Ishikawa (cell line): ENCODE measurements at regions not wholly inside any gene's neighbourhood (a gene's known extent, or its start where the extent isn't known, plus 50 kb on each side); places are given as distances from the start of the nearest gene placed in this dataset.

ENCODE experiments used
- CEBPB ChIP-seq: IDR thresholded peaks from 2 replicates; pipeline ENCODE4 v1.6.1; 2012
- CREB1 ChIP-seq: IDR thresholded peaks from 2 replicates; pipeline ENCODE4 v1.6.1; 2012; ENCODE audit warnings: low read depth
- EGR1 ChIP-seq: IDR thresholded peaks from 2 replicates; pipeline ENCODE4 v1.6.1; 2012
- EP300 ChIP-seq: IDR thresholded peaks from 2 replicates; pipeline ENCODE4 v1.6.1; 2012; ENCODE audit warnings: borderline replicate concordance
- FOXM1 ChIP-seq: IDR thresholded peaks from 2 replicates; pipeline ENCODE4 v1.6.1; 2012; ENCODE audit warnings: low read depth, borderline replicate concordance
- NFIC ChIP-seq: IDR thresholded peaks from 2 replicates; pipeline ENCODE4 v1.6.1; 2012
- RAD21 ChIP-seq: IDR thresholded peaks from 2 replicates; pipeline ENCODE4 v1.6.1; 2012; ENCODE audit warnings: low read depth
- TAF1 ChIP-seq: IDR thresholded peaks from 2 replicates; pipeline ENCODE4 v1.6.1; 2012; ENCODE audit warnings: low read depth, mild to moderate bottlenecking
- TCF12 ChIP-seq: IDR thresholded peaks from 2 replicates; pipeline ENCODE4 v1.6.1; 2012; ENCODE audit warnings: low read depth
- TEAD4 ChIP-seq: IDR thresholded peaks from 2 replicates; pipeline ENCODE4 v1.6.1; 2012
- YY1 ChIP-seq: IDR thresholded peaks from 2 replicates; pipeline ENCODE4 v1.6.1; 2012; ENCODE audit warnings: low read depth
- ZBTB7A ChIP-seq: IDR thresholded peaks from 2 replicates; pipeline ENCODE4 v1.6.1; 2012; ENCODE audit warnings: low read depth
- TF ChIP-seq, protein P1 (sequence below): IDR thresholded peaks from 2 replicates; pipeline ENCODE4 v1.6.1; 2012; ENCODE audit warnings: low read depth, mild to moderate bottlenecking
- TF ChIP-seq, protein P2 (sequence below): IDR thresholded peaks from 2 replicates; pipeline ENCODE4 v1.6.1; 2012
- TF ChIP-seq, protein P3 (sequence below): IDR thresholded peaks from 2 replicates; pipeline ENCODE4 v1.6.1; 2012

- TF ChIP-seq TEAD4 (no peak), CREB1 (no peak), NFIC (no peak), FOXM1 (no peak), CEBPB (no peak), EP300 (no peak)
- TF ChIP-seq, protein P1, sequence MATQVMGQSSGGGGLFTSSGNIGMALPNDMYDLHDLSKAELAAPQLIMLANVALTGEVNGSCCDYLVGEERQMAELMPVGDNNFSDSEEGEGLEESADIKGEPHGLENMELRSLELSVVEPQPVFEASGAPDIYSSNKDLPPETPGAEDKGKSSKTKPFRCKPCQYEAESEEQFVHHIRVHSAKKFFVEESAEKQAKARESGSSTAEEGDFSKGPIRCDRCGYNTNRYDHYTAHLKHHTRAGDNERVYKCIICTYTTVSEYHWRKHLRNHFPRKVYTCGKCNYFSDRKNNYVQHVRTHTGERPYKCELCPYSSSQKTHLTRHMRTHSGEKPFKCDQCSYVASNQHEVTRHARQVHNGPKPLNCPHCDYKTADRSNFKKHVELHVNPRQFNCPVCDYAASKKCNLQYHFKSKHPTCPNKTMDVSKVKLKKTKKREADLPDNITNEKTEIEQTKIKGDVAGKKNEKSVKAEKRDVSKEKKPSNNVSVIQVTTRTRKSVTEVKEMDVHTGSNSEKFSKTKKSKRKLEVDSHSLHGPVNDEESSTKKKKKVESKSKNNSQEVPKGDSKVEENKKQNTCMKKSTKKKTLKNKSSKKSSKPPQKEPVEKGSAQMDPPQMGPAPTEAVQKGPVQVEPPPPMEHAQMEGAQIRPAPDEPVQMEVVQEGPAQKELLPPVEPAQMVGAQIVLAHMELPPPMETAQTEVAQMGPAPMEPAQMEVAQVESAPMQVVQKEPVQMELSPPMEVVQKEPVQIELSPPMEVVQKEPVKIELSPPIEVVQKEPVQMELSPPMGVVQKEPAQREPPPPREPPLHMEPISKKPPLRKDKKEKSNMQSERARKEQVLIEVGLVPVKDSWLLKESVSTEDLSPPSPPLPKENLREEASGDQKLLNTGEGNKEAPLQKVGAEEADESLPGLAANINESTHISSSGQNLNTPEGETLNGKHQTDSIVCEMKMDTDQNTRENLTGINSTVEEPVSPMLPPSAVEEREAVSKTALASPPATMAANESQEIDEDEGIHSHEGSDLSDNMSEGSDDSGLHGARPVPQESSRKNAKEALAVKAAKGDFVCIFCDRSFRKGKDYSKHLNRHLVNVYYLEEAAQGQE = no peak
Measured at GRCh38 chr14:53692451-53692850, 264.2 kb downstream of the BMP4 start.

GRCh38 chr14:53683229-53683628 is 273.4 kb downstream of the BMP4 start:
- peak; percentile 54; the same call in 1 of the 2 replicates for TF ChIP-seq NFIC
- TF ChIP-seq, protein P2, sequence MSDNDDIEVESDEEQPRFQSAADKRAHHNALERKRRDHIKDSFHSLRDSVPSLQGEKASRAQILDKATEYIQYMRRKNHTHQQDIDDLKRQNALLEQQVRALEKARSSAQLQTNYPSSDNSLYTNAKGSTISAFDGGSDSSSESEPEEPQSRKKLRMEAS = no peak

DNA sequence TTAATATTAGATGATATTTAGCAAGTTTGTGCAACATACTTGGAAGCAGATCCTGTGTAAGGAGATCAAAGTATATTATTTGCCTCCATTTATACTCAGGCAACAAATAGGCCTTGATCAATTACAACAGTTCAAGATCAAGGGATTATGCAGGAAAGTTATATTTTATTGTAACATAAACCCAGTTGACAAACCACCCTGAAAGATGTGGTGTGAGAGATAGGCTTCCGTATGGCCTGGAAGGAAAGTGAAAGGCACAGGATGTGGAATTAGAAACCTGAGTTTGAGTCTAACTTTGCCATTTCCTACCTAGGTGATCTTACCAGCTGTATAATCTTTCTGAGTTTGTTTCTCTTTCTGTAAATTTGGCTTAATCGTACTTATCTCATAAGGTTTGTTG is 284.1 kb downstream of the BMP4 start:
- TF ChIP-seq, protein P1 = no peak
- TF ChIP-seq TAF1 (no peak), FOXM1 (no peak), RAD21 (no peak), TEAD4 (no peak), ZBTB7A (no peak), CREB1 (no peak), TCF12 (no peak), NFIC (no peak), CEBPB (no peak), EP300 (no peak), YY1 (no peak), EGR1 (no peak)
- TF ChIP-seq, protein P2 = no peak
- TF ChIP-seq, protein P3, sequence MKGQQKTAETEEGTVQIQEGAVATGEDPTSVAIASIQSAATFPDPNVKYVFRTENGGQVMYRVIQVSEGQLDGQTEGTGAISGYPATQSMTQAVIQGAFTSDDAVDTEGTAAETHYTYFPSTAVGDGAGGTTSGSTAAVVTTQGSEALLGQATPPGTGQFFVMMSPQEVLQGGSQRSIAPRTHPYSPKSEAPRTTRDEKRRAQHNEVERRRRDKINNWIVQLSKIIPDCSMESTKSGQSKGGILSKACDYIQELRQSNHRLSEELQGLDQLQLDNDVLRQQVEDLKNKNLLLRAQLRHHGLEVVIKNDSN = no peak

DNA sequence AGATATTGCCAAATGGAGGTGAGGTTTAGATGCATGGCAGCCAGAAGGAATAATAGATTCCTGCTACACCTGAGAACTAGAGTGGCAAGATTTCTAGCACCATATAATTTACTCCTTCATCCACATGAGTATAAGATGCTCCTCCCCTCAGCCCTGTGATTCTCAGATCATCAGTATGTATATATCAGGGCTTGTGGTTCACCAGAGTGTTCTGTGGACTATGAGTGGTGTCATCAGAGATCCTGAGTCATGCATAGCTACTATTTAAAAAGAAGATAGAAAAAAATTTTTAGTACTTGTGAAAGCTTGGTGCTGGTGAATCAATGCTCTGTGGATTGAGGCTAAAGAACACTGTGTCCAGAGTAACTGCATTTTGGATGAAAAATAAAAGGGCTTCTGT is 285.9 kb downstream of the BMP4 start:
- no peak for TF ChIP-seq CEBPB
- TF ChIP-seq RAD21 = no peak
- TF ChIP-seq CREB1 = no peak
- TF ChIP-seq TAF1 = no peak
- no peak for TF ChIP-seq TEAD4
- no peak for TF ChIP-seq TCF12
- TF ChIP-seq FOXM1 = no peak
- no peak for TF ChIP-seq ZBTB7A
- TF ChIP-seq NFIC = no peak
- TF ChIP-seq EGR1 = no peak
- TF ChIP-seq, protein P3 = no peak
- TF ChIP-seq YY1 = no peak
- TF ChIP-seq, protein P2 = no peak
- TF ChIP-seq, protein P1 = no peak
- TF ChIP-seq EP300 = no peak

DNA sequence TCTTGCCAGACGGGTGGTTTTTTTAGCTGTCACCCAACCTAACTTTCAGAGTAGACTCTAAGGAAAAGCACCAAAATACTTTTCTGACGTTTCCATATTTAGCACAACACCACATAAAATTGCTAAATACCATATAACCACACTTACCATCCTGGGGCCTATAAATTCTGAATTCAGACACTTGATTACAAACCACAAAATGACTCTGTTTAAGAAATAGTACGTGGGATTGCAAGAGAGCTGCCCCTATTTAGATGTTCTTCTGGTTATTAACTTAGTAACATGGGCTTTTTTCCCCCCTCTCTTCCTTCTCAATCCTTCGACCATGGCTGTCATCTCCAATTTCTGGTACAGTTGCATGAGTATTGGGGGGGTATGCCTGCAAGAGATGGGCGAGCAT is 287.7 kb downstream of the BMP4 start:
- TF ChIP-seq RAD21 (no peak), ZBTB7A (no peak), NFIC (no peak), CREB1 (no peak), TEAD4 (no peak), EP300 (no peak), TAF1 (no peak), YY1 (no peak), CEBPB (no peak), FOXM1 (no peak), EGR1 (no peak), TCF12 (no peak)
- TF ChIP-seq, protein P1 = no peak
- TF ChIP-seq, protein P3 = no peak
- TF ChIP-seq, protein P2 = no peak
